ENCODE measurements at regions not wholly inside any gene's neighbourhood (a gene's known extent, or its start where the extent isn't known, plus 50 kb on each side); places are given as distances from the start of the nearest gene placed in this dataset.
"Not testable (repeated sequence)": the region's sequence is repeated elsewhere in the genome, so short reads cannot be mapped to it uniquely, and the experiment has no call there.

DNA sequence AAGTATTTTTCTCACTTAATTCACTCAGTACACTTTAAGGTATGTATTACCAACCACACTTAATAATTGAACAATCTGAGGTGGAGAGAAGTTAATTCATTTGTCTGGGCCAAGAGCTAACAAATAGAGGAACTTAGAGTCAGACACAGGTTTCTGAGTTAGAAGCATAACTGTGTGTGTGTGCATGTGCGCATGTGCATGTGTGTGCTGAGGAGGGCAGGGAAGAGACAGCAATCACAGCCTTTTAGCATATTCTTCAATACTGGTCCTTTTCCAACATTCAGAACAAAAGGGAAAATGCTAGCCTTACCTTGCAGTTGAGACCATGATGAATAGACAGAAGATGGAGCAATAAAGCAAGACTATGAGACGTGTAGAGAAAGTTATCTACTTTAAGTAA, 136.2 kb upstream of the ATP5MC3 start:
- no peak for DNase-seq

DNA sequence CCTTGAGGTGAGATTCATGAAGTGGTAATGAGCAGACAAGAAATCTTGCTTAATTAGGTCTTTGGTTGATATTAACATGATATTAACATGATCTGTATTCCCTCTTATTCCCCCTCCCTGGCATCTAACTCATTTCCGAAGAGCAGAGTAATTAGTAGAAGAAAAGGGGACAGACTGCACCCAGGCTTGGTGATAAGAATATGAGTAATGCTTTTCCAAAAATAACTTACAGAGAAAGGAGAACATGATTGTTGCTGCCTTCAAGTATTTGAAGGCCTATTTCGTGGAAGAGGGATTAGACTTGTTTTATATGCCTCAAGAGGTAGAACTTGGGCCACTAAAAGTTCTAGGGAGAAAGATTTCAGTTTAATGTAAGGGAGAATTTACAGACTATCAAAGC, 130.6 kb upstream of the ATP5MC3 start:
- no peak for DNase-seq

DNA sequence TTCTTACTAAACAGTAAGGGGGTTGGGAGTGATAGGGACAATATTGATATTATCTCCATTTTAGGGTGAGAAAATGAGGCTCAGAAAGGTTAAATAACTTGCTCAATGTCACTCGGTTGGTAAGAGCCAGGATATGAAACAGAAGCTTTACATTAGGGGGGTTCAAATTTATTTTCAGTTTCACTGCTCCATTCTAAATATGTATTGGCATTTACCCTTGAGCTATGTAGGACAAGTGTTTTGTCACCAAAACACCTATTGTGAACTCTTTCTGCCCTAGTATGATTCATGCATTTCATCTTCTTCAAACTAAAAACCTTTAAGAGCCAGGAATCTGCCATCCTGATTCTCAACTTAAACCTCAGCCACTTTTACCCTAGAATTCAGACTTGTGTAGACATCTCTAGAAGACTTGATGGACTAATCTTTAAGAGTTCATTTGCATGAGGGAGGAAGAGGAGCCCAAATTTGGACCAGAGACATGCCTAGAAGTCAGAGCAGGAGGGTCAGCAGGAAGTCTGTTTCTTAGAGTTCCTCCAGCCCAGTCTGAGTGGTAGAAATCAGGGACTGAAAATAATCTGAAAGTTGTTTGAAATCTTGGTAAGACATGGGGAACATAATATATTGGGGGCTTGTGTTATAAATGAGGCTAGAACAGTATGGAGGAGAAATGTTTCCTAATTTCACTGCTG, 129.4 kb upstream of the ATP5MC3 start:
- no peak for DNase-seq

DNA sequence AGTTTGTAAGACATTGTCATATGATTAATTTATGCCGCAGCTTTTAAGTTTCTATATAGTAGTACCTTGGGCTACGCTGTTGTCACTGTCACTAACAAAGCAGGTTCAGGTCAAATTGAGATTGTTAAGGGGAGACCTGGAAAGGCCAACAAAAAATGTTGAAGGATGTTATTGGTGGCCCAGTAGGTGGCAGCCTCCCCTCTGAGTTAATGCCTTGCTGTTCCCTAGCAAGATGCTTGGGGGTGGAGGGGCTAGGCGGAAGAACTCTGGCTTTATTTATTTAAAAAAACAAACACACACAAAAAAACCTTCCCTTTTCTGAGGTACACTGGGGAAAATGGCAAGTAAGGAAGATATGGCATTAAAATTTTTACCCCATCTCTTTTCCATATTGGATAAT, 128.3 kb upstream of the ATP5MC3 start:
- DNase-seq: no peak

DNA sequence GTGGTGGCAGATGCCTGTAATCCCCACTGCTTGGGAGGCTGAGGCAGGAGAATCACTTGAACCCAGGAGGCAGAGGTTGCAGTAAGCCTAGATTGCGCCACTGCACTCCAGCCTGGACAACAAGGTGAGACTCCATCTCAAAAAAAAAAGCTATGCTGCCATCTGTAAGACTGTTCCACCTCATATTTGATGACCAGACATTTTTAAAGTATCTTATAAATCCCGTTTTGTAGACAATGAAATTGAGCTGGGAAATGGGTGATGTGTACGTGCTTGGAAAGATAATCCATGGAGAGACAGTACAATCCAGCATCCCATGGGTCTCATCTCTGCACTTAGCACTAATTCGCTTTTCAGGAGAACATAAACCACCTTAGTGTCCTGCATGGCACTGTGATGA, 126.5 kb upstream of the ATP5MC3 start:
- DNase-seq: no peak

DNA sequence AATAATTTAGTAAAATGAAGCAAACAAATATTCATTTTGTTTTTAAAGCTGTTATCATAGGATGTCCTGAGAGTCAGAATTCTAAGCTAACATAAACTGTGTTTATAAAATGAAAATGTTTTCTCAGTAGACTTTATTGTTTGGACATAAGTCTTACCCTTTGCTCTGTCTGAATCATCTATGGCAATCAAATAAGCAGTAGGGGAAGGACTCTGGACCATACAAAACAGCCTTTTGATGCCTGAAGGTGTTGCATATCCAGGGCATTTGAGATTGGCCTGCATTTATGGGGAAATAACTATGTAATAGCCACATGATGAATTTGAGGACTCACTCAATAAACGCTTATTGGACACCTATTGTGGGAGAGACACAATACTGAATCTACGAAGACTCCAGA, 123.0 kb upstream of the ATP5MC3 start:
- DNase-seq: no peak

DNA sequence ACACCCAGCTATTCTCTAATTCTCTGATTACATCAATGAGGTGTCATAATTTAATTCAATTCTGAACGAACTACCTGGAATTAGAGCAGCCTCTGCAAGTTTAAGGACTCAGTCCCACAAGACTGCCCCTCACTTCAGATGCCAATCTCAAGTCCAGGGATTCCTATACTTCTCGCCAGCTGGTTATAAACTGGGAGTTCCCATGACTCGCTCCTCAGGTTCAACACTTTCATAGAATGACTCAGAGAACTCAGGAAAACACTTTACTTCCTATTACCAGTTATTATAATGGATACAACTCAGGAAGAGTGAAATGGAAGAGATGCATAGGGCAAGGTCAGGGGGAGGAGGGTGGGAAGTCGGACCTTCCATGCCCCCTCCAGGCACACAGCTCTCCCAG, 112.3 kb upstream of the ATP5MC3 start:
- no peak for DNase-seq

DNA sequence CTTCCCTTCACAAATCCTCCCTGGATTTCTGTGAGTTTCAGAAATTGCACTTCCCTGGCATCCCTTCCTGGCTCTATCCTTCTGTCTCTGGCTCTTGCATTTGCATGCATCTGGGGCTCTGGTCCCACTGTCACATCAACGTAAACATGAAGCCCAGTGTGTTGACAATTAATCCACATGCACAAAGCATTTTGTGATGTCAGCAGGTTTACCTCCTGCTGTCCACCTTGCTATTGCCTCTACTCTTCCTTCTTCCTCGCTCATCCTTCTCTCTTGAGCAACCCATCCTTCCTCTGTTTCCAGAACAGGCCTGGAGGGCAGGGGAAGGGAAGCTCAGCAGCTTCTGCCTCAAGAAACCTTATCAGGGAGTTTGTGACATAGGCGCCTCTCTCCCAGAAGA, 111.7 kb upstream of the ATP5MC3 start:
- no peak for DNase-seq

DNA sequence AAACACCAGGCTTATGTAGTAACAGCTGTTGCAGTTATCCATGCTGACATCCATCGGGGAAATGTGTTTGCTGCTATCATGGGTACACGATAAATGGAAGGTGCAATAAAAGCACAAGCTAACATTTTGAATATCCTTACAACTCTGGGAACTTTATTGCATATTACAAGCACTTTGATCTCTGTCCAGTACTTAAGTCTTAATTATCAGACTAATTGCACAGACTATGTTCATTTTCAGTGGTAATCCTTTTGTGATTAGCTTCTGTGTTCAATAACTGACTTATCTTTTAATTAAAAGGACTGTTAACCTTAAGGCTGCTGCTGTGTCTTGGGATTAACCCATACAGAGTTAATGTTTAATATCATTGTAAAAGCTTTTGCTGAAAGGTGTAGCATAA, 101.4 kb upstream of the ATP5MC3 start:
- no peak for DNase-seq

DNA sequence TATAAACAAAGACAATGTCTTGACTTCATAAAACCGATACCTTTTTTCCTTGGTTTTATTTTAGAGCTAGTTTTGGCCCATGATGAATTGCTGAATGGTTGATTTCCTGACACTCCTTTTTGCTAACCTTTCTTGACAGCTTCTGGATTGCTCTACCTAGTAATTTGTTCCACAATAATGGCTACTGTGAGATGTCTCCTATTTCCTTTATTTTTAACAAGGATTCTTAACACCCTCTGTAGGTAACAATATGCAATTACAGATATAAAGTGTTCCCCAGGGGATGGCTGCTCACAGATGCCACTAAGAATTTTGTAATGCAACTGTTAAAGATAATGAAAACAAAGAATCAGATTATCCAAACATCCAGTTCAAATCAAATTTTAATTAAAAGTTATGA, 100.8 kb upstream of the ATP5MC3 start:
- peak; percentile 30 for DNase-seq

DNA sequence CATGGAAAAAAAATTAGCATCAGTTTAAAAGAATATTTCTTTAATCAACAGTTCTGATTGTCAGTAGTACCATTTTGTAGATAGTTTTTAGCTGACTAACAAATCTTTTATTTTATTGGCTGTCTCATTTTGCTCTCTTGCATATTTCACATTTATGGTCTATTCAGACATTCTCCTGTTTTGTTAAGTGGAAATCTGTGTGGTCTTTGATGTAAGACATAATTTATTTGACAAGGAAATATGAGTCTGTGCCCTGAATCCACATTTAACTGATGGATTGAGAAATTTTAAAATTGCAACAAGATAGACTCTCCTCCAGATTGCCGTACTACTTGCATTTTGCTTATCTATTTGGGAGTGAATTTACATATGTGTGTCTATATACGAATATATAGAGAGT, 96.3 kb upstream of the ATP5MC3 start:
- no peak for DNase-seq

DNA sequence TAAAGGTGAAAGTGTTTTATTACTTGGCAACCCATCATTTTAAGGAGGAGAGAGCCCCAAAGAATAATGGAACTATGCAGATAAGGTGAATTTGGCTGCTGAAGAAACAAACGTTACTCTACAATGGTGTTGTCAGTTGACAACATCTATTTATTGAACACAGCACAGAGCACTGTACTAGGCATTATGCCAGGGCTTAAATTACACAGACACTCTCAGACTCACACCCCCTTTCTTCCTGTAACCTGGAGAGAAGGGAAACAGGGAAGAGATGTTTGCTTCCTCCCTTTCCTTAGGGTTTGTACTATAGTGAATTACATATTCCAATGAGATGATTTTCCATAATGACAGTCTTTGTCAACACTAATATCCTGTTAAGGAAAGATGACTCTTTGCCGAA, 94.0 kb upstream of the ATP5MC3 start:
- no peak for DNase-seq

DNA sequence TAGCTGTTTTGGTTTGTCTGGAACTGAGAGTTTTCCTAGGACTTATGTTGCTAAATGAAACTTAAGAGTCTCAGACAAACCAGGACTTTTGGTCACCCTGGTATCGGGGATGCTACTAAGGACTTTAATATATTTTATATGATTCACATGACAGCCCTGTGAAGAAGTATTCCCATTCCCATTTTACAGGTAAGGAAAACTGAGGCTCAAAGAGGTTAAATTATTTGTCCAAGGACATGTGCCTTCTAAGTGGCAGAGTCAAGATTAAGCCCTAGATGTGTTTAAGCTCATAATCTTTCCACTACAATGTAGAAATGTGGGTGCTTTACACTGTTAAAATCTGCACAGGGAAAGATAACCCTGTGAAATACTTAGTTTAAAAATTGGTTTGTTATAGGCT, 77.7 kb upstream of the ATP5MC3 start:
- DNase-seq: no peak

DNA sequence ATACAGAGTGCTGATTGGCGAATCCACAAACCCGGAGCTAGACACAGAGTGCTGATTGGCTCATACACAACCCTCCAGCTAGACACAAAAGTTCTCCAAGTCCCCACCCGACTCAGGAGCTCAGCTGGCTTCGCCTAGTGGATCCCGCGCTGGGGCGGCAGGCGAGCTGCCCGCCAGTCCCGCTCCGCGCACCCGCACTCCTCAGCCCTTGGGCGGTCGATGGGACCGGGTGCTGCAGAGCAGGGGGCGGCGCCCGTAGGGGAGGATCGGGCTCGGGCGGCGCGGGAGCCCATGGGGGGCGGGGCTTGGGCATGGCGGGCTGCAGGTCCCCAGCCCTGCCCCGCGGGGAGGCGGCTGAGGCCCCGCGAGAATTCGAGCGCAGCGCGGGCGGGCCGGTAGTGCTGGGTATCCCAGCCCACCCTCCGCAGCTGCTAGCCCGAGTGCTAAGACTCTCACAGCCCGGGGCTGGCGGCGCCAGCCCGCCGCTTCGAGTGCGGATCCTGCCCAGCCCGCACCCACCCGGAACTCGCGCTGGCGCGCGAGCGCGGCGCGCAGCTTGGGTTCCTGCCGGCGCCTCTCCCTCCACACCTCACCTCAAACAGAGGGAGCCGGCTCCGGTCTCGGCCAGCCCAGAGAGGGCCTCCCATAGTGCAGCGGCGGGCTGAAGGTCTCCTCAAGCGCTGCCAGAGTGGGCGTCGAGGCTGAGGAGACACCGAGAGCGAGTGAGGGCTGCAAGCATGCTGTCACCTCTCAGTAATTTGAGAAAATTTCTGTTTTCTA, 75.5 kb upstream of the ATP5MC3 start:
- no peak for DNase-seq

DNA sequence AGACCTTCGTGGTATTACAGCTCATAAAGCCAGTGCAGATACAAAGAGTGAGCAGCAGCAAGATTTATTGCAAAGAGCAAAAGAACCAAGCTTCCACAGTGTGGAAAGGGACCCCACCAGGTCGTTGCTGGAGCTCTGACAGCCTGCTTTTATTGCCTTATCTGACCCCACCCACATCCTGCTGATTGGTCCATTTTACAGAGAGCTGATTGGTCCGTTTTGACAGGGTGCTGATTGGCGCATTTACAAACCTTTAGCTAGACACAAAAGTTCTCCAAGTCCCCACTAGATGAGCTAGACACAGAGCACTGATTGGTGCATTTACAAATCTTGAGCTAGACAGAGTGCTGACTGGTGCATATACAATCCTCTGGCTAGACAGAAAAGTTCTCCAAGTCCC, 74.9 kb upstream of the ATP5MC3 start:
- not testable (repeated sequence) for DNase-seq

DNA sequence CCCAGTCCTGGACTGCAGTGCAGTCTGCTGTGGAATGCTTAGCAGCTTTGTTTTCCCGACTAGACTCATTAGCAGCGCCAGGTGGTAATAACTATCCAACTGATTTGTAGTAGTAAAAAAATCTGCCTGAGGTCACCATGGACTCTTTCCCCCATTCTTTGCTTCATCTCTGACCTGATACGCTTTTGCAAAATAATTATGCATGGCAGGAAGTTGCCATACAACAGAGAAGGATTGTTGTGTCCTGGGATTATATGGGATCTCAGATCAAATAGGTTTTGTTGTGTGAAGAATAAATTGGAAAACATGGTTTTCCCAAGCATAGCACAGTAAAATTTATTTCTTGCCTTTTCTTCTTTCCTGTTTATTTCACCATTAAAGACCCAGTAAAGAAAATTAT, 72.4 kb upstream of the ATP5MC3 start:
- DNase-seq: no peak

DNA sequence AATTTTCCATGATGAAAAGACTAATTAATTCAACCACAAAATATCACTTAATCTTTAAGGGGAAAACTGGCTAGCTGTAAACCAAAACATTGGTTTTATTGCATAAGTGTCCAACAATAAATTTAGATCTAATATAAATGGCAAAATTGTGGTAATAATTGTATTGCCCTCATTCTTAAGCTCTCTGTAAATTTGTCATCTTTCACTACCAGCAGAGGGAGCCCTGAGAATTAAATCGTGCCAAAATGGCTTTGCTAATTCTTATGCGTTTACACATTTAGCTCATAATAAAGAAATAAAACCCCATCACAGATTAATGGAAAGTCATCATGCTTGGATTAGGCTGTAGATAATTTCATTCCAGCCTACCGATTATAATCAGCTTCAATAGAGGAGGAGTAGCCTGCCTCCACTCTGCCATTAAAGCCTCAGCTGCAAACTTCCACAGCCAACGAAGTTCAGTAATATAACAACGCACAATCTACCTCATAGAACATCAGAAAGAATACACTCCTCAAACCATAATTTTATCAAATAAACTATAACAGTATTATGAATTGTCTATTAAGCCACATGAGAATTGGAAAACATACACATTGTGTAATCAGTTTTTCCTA, 70.0 kb upstream of the ATP5MC3 start:
- peak; percentile 24 for DNase-seq

DNA sequence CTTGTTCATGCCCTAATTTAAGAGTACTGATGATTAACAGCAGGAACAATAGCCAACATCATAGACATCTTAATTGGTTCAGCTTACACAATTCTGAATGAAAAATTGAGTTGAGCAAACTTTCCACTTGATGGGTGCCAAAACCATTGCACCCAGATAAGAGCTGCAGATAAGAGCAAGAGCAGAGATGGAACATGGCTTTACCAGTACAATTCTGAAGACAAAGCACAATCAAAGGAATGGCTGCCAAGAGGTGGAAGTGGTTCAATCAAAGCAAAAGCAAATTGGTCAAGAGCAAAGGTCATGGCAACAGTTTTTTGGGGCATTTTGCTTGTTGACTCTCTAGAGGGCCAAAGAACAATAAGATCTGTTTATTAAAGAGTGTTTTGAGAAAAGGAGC, 65.6 kb upstream of the ATP5MC3 start:
- DNase-seq: no peak

DNA sequence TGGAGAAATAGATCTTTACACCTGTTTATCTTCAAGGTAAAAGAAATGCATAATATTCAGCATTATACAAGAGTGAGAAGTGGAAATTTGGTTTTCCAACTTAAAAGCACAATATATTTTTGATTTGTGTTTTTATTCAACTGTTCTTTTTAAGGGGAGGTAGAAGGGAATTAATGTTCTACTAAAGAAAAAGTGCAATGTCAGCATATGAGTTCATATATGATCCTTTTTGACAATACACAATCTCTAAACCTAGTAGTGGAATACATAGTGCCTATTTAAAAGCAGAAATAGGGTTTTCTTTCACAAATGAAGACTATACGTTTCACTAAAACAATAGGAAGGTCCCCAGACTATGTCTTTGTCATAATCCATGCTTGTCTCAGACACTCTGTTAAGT, 63.2 kb upstream of the ATP5MC3 start:
- DNase-seq: no peak

DNA sequence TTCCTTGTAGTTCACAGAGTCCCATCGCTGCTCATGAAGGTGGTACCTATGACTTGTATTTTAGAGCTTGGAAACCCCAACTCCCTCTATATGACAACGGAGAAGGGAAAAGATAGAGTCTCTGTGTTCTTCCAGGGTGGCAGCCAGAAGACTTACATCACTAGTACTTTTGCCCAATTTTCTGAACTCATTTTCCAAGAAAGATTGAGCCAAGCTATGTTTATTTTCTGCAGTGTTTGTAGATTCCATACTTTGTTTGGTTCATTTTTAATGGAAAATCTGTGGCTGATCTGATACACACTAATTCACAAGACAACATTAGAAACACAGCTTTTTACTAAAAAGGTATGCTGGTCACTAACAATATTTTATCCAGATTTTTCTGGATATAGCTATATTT, 60.2 kb upstream of the ATP5MC3 start:
- no peak for DNase-seq

DNA sequence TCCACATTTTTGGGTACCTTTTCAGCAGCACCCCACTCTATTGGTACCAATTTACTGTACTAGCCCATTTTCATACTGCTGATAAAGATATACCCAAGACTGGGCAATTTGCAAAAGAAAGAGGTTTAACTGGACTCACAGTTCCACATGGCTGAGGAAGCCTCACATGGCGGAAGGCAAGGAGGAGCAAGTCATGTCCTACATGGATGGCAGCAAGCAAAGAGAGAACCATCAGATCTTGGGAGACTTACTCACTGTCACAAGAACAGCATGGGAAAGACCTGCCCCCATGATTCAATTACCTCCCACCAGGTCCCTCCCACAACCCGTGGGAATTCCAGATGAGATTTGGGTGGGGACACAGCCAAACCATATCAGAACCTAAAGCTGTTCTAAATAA, 58.5 kb upstream of the ATP5MC3 start:
- not testable (repeated sequence) for DNase-seq

DNA sequence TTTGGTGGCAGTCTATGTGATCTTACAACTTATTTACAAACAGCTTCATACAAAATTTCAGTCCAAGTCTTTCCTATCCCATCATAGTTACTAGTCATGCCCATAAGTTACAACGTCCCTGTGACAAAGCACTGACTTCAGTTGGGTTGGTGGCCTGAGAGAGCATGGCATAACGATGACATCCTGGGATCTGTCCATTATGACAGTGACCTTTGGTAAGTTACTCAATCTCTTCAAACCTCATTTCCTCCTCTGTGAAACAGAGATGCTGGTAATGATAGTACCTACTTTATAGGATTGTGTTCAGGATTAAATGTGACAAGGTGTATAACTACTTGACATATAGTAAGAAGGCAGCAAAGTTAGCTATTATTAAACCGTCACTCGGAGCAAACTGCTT, 55.4 kb upstream of the ATP5MC3 start:
- DNase-seq: no peak

DNA sequence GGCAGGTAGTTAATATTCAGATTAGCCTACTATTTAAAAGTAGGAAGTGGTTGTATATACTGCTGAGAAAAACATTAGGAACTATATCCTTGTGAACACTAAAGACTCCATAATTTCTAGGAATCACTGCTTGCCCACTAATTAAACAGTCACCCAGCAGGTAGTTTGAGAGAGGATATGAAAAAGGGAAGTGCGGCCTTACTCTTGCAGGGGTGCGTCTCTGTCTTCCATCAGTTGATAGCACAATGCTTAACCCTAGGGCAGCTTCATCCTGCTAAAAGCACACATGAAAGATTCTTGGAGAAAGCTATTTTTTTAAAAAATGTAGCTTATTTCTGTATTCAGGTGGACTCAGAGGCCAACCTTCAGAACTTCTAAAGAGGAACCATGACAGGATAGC, 53.1 kb upstream of the ATP5MC3 start:
- no peak for DNase-seq

DNA sequence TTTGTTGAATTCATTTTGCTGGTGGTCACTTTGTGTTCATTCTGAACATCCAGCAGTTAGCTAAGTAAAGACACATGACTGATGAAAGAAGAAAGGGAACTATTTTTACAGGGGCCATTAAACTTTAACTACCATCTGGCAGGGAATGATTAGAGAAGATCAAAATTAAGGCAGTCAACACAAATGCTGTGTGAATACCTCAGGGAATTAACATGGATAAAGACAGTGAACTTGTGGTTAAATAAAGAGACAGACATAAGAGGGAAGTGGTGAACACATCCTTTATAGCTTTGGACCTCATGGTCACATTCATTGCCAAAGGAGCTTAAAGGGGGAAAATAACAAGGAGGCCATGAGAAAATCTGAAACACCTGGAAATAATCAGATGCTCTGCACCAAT, 52.6 kb upstream of the ATP5MC3 start:
- no peak for DNase-seq
